Bronchial epithelial cell (primary cell): ENCODE measurements at regions not wholly inside any gene's neighbourhood (a gene's known extent, or its start where the extent isn't known, plus 50 kb on each side); places are given as distances from the start of the nearest gene placed in this dataset.

Experiments
- DNase-seq: peaks from one replicate; pipeline ENCODE4 v3.0.0-alpha.2; 2010; ENCODE audit warnings: low read depth
- FAIRE-seq: peaks from 2 replicates; lab custom pipeline; 2011; peaks lifted over from hg19 to GRCh38; lab: Jason Lieb, UNC
- H3K27me3 ChIP-seq: 2 replicates; pipeline ENCODE4 v1.5.1; 2011; ENCODE audit warnings: low read length; ENCODE audit not compliant: control insufficient read depth, insufficient read depth
- H3K36me3 ChIP-seq: 2 replicates; pipeline ENCODE4 v1.5.1; 2011; ENCODE audit warnings: low read length; ENCODE audit not compliant: control insufficient read depth, insufficient read depth
- H3K4me3 ChIP-seq: 2 replicates; pipeline ENCODE4 v1.5.1; 2011; ENCODE audit warnings: mild to moderate bottlenecking, low read depth, low read length, control low read depth
- TF ChIP-seq, protein P1 (sequence below): IDR thresholded peaks from 2 replicates; pipeline ENCODE4 v1.5.1; 2011; ENCODE audit warnings: mild to moderate bottlenecking, moderate library complexity, low read length, control low read depth, inconsistent platforms; ENCODE audit not compliant: insufficient read depth, severe bottlenecking

DNA sequence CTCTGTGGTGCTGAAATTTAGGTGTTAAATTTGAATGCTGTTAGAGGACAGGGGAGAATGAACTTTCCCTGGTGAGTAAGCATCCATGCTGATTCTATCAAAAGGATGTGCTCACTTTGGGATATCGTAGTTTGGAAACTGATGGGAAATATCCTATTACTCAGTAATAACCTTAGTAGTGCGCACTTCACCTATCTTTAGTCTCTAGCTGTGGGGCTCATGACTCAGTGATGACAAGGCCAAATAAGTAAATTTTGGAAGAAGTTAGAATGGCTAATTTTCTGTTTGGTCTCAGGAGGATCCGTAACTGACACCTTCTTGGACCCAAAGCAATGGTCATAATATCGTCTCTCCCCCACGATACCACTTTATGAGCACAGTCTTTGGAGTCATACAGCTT lies 448.4 kb downstream of the PSAT1 start:
- Histone ChIP-seq H3K36me3 (no peaks in the 10 kb centered on the region), H3K27me3 (no peaks in the 10 kb centered on the region), H3K4me3 (no peak overlapping the region)
- FAIRE-seq (no peak), DNase-seq (no peak)
- TF ChIP-seq, protein P1, sequence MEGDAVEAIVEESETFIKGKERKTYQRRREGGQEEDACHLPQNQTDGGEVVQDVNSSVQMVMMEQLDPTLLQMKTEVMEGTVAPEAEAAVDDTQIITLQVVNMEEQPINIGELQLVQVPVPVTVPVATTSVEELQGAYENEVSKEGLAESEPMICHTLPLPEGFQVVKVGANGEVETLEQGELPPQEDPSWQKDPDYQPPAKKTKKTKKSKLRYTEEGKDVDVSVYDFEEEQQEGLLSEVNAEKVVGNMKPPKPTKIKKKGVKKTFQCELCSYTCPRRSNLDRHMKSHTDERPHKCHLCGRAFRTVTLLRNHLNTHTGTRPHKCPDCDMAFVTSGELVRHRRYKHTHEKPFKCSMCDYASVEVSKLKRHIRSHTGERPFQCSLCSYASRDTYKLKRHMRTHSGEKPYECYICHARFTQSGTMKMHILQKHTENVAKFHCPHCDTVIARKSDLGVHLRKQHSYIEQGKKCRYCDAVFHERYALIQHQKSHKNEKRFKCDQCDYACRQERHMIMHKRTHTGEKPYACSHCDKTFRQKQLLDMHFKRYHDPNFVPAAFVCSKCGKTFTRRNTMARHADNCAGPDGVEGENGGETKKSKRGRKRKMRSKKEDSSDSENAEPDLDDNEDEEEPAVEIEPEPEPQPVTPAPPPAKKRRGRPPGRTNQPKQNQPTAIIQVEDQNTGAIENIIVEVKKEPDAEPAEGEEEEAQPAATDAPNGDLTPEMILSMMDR: no peak

DNA sequence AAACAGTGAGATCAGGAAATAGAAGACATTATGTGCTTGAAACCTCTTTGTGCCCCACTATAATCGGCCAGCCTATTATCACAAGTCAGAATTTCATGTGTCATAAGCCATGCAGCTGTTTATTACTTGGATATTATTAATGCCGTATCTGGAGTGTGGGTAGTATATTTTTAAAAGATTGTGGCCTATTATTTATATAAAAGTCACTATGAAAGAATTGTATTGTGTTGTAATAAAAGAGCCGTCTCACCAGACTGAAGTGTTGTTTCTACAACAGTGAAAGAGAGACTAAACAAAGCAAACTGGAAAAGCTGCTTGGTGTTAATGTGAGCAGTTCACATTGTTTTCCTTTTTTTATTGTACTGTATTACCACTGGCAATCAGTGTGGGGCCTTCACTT lies 449.1 kb downstream of the PSAT1 start:
- H3K27me3 ChIP-seq: no peaks in the 10 kb centered on the region
- FAIRE-seq: no peak
- TF ChIP-seq, protein P1: no peak
- H3K4me3 ChIP-seq: no peak overlapping the region
- no peaks in the 10 kb centered on the region for H3K36me3 ChIP-seq
- DNase-seq: no peak

DNA sequence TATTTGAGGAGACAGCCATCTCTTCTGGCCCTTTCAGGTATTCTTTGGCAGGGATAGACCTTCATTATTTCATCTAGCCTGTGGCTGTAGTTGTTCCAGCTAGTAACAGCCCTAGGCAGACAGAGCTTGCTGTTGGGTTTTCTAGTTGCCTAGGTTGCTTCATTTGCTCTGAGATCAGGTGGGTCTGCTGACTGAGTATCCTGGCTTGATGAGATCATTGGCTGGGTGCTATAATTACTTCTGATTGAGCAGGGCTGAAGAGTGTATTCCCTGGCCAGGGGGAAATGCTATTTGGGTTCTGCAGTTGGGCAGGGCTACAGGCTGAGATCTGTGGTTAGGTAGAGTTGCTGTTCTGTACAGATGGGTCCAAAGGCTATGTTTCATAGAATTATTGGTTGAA lies 456.1 kb downstream of the PSAT1 start:
- FAIRE-seq (no peak), DNase-seq (no peak)
- no peaks in the 10 kb centered on the region for H3K36me3 ChIP-seq
- no peak overlapping the region for H3K4me3 ChIP-seq
- H3K27me3 ChIP-seq: no peaks in the 10 kb centered on the region
- TF ChIP-seq, protein P1: no peak

DNA sequence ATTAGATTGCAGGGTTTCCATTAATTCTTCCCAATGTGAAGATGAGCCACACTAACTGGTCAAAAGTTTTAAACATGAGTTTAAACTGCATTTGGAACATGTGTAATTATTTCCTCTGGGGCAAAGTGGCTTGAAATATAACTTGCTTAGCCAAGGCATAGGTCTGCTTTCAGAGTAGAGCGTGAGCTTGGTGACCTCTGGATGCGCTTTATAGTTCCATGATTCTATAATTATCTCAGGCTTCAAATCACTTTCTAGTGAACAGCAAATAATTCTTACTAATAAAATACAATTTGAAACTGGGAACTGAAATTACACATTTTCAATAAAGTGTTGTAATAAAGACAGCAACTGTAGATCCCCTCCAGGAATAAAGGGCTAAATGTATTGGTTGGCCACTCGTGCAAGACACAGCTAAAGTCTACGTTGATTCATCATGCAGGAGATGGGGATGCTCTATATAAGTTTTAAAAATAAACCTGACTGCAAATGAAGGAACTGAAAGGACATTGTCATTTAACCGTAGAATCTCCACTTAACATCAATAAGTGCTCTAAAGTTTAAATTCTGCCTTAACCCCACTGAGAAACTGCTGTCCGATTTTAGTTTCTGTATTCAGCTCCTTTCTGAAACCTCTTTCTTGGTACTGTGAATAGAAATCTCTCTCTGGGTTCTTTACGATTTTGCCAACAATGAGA lies 460.0 kb downstream of the PSAT1 start:
- no peak for DNase-seq
- TF ChIP-seq, protein P1: no peak
- H3K36me3 ChIP-seq: no peaks in the 10 kb centered on the region
- no peak for FAIRE-seq
- H3K4me3 ChIP-seq: no peak overlapping the region
- H3K27me3 ChIP-seq: no peaks in the 10 kb centered on the region

DNA sequence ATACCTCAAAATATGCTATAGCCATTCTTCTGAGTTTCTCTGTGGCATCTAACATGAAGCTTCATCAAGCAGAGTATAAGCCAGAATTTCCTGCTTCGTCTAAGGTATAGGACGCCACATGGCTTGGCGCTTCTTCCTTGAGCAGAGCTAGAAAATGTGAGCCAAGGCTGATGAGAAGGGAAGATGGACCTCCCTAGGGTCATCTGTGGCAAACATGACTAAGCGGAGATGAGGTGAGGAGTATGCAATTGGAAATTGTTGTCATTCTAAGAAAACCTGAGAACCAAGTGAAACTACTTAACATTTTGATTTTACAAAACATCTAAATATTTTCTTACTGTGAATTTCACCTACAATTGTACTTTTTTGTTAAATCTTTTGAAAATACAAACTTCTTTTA lies 466.5 kb downstream of the PSAT1 start:
- no peaks in the 10 kb centered on the region for H3K36me3 ChIP-seq
- DNase-seq (no peak), FAIRE-seq (no peak)
- H3K4me3 ChIP-seq: no peak overlapping the region
- TF ChIP-seq, protein P1: no peak
- no peaks in the 10 kb centered on the region for H3K27me3 ChIP-seq

DNA sequence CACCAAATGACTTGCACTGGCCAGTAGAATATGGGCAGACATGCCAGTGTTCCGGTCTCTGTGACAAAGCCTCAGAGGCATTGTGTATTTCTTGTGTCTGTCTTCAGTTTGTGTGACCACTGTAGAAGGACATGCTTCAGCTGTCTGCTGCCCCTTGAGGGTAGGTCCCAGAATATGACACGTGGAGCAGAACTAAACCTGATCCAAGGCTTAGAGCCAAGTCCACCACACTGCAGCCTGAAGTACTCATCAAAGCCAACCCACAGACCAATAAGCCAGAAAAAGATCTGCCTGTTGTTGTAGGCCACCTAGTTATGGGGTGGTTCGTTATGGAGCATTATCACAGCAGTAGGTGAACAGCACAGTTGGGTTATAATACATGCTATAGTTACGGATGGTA lies 468.9 kb downstream of the PSAT1 start:
- no peak overlapping the region for H3K4me3 ChIP-seq
- no peaks in the 10 kb centered on the region for H3K27me3 ChIP-seq
- TF ChIP-seq, protein P1: no peak
- DNase-seq (no peak), FAIRE-seq (peak; percentile 13)
- H3K36me3 ChIP-seq: no peaks in the 10 kb centered on the region
